Activated naive CD4-positive, alpha-beta T cell (primary cell): ENCODE measurements at regions not wholly inside any gene's neighbourhood (a gene's known extent, or its start where the extent isn't known, plus 50 kb on each side); places are given as distances from the start of the nearest gene placed in this dataset.
"Not testable (repeated sequence)": the region's sequence is repeated elsewhere in the genome, so short reads cannot be mapped to it uniquely, and the experiment has no call there.

Experiments
- DNase-seq, 4 experiments: peaks; one replicate each; lab custom pipeline; 2025; lab: John Stamatoyannopoulos, UW

GRCh38 chr6:130610303-130610702 is 216.9 kb upstream of the SMLR1 start:
- DNase-seq, result no peak

GRCh38 chr6:130611366-130611765 is 215.8 kb upstream of the SMLR1 start:
- DNase-seq, result no peak

DNA sequence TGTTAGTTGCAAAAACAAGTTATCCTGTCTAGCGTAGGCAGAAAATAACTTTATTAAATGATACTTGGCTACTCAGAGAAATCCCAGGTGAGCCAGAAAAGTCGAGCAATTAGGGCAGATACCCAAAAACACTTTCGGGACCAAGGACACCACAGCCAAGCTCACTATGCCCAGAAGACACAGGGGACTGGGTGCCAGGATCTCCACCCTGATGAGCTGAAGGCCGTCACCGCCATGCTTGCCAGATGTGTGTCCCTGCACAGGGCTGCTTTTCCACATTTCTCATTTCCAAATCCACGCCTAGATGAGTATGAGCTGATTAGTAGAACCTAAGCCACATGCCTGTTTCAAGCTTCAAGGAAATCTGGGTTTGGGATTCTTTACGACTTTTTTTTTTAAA is 214.0 kb upstream of the SMLR1 start:
- DNase-seq, result no peak

DNA sequence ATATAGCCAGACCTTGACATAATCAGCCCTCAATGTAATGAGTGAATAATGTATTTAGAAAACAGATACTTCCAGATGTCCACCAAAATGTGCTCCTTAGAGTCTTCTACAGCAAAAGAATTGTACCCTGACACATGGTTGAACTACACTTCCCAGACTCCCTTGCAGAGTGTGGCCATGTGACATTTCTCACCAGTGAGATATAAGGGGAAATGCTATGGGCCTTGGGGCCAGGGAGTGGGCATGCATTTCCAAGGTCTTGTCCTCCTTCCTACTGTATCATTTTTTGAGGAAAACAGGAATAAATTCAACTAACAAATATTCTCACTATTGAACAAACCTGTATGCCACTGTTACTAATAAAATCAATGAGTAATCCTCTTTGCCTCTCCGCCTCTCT is 211.4 kb upstream of the SMLR1 start:
- DNase-seq, result no peak

DNA sequence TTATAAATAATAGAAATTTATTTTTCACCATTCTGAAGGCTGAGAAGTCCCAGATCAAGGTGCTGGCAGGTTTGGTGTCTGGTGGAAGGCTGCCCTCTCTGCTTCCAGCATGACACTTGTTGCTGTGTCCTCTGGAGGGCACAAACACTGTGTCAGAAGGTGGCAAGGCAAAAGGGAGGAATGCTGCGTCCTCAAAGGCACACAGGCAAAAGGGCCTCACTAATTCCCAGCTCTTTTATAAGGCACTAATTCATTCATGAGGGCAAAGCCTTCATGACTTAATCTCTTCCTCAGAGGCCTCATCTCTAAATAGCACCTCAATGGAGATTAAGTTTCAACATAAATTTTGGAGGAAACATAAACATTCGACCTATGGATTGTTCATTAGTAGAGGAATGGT is 209.5 kb upstream of the SMLR1 start:
- no peak for DNase-seq

- DNase-seq, result not testable (repeated sequence)
Observed at GRCh38 chr6:130618806-130619205, 208.4 kb upstream of the SMLR1 start.

- DNase-seq, result no peak
Observed at GRCh38 chr6:130620338-130620781, 206.8 kb upstream of the SMLR1 start.

GRCh38 chr6:130622142-130622541 is 205.1 kb upstream of the SMLR1 start:
- DNase-seq, result no peak

GRCh38 chr6:130624046-130624445 is 203.2 kb upstream of the SMLR1 start:
- DNase-seq, result no peak

DNA sequence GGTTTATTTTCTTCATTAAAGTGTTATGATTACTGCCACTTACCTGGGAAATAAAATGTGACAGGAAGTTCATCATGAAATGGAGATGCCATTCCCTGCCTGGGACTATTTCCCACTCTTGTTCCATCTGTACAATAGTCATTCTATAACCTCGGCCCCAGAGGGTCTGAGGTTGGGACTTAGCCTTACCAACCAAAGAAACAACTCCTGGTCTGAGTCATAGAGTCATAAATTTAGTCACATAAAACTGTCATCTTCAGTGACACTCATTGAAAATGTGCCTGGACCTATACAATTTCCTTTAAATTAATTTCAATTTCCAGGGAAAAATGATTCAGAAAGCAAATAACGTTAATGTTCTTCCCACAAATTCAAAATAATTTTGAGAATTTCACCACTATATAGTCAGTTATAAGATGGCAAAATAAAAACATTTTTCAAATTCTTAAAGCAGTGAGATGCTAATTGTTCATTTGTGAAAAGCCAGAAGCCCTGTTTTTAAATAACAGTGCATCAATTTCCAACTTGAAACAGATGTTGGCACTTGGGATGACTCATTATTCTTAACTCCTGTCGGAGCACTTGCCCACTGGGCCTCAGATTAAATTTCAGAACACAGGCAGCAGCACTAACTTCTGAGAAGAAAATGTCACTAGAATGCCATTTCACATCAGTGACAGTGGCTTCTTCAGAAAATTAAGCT is 201.2 kb upstream of the SMLR1 start:
- no peak for DNase-seq

DNA sequence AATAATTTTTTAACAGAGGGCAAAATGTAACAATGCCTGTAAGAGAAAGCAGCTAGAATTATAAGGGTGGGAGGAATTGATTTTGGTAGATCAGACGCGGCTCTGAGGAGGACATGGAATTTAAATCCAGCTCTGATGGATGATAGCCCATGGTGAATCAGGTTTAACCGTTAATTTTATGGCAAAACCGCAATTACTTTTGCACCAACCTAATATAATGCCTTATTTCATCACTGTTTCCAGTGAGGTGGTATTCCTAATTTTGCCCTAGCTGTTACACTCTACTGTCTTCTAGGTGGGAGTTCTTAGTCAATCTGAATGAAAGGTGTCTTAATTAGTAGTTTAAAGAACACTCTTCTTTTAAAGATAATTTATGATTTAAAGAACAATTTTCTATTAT is 198.3 kb upstream of the SMLR1 start:
- DNase-seq, result no peak

- DNase-seq, result no peak
Observed at GRCh38 chr6:130629640-130630039, 197.6 kb upstream of the SMLR1 start.

DNA sequence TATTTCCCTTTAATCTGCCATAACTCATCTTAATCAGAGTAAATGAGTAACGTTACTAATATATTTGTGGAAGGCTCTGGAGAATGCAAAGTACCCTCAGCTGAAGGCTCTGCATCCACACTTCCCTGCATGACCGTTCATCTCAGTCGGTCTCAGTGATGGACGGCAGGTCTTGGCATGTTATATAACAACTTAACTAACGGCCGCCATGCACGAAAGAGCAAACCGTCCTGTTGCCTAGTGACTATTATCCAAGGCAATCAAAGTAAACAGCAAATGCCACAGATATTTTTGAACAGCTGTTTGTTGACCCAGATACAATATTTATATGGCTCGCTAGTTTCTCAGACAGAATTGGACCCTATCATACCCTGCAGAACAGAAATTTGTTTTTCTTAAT is 194.9 kb upstream of the SMLR1 start:
- DNase-seq, result no peak

- DNase-seq, result no peak
Observed at GRCh38 chr6:130632897-130633296, 194.3 kb upstream of the SMLR1 start.

DNA sequence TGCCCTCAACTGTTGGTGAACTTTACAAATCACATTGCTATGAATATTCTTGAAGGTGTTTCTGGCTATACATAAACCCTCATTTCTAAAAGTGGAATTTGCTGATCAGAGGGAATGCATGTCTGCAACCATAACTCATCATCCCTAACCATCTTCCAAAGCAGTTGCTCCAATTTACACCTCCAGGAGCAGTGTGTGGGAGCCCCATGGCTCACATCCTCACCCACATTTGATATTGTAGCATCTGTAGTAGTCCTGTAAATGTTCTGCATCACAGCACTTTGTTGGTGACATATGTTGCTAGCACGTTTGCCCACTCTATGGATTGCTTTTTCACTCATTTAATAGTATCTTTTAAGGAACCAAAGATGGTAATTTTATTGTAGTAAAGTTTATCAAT is 183.8 kb upstream of the SMLR1 start:
- no peak for DNase-seq

GRCh38 chr6:130644175-130644574 is 183.0 kb upstream of the SMLR1 start:
- DNase-seq, result no peak

- DNase-seq, result not testable (repeated sequence)
Observed at GRCh38 chr6:130644769-130645168, 182.4 kb upstream of the SMLR1 start.

DNA sequence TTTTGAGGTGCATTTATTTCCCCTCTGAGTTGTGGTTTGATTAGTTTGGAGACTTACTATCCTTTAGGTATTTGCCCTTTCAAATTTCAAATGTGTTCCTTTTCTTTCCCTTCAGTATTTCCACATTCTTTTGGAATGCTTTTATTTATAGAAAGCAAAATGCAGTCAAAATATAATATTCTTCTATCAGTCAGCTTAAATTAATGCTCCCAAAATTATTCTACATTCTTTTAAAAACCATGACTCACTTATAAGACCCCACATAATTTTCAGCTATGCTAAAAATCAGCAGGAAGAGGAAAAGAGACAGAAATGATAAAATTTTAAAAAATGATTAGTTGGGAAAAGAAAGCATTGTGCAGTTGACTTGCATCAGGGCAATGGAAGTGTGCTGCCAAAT is 180.0 kb upstream of the SMLR1 start:
- no peak for DNase-seq

- no peak for DNase-seq
Observed at GRCh38 chr6:130655586-130655985, 171.6 kb upstream of the SMLR1 start.

DNA sequence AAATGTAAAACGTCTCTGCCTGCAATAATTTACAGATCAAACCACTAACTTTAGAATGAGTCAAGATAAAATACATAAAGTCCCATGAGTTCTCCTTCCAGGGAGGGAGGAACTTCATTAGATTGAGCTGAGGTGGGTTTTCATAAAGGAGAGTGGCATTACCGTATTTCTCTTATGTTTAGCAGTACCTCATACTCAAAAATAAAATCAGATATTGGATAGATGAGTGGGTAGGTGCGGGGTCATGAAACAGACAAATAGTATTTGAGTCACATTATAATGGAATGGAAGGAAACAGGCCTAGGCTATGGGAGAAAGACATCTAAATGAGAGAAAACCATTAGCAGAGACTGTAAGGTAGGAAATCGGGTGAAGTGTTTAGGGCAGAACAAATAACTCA is 166.1 kb upstream of the SMLR1 start:
- DNase-seq, result no peak

DNA sequence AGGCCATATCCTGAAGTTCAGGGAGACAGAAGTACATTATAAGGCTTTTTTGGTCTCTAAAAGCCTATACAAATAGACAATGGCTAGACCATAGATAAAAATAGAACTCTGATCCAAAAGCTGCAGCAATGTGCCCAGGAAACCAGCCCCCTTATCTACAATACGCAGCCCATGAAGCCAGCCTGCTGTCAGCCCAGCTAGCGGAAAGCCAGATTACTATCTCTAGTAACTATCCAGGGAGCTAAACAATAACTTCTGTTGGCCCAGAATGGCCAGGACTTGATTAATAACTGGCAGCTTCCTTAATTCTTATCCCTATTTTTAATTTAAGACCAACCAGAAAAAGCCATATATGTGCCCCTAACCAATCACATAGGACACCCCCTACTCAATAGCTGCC is 160.4 kb upstream of the SMLR1 start:
- no peak for DNase-seq

GRCh38 chr6:130670142-130670541 is 157.1 kb upstream of the SMLR1 start:
- DNase-seq, result no peak

DNA sequence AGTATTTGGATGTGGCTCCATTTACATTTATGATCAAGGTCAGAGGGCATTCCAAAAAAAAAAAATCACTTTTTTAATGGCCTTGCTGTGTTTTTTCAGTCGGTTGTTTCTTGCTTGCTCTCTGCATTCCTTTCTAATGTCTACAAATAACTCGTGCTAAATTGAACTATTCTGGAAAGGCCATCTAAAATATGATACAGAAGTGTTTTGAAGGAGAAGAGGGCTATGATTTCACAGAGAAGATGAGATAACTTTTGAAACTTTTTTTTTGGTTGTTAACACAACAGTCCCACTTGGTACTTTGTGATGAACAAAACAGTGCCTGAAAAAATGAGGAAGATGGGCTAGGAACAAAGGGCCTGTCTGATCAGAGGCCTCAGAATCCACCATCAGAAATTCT is 156.1 kb upstream of the SMLR1 start:
- DNase-seq, result no peak

DNA sequence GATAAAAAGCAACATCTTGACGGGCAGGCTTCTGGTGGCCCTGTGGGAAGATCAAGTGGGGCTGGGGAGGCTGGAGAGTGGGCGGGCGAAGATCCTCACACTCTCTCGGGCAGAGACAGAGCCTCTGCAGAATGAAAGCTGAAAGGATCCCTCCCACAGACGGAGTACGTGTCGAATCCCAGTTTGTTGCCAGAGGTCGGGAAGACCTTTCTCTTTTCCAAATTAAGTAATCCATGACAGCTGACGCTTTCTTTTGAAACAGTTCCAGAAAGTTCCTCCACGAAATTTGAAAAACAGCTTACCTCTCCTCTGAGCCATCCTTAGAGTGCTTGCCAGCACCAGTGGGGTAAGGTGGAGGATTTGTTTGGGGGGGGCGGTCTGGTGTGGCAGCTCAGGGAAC is 155.6 kb upstream of the SMLR1 start:
- no peak for DNase-seq

- no peak for DNase-seq
Observed at GRCh38 chr6:130672153-130672552, 155.1 kb upstream of the SMLR1 start.
